K562 (cell line): ENCODE measurements at regions not wholly inside any gene's neighbourhood (a gene's known extent, or its start where the extent isn't known, plus 50 kb on each side); places are given as distances from the start of the nearest gene placed in this dataset.

ENCODE experiments used
- ATAC-seq: fragments of 200-7000 bp; cut with Tn5 transposase; 3 replicates; pipeline ENCODE4 v1.9.1; 2020; ENCODE audit warnings: moderate library complexity
- BruUV-seq: library from RNA; stranded (reverse); fragments of 400-500 nt; replicated peaks from 2 replicates; lab custom pipeline; 2021; lab: Mats Ljungman, UMichigan
- CTCF ChIA-PET: fragments of 300-600 bp; formaldehyde crosslinking; extraction: SDS; loops from one replicate; lab custom pipeline; 2021; ENCODE audit warnings: low intra/inter-chr PET ratio; lab: Yijun Ruan, JAX
- POLR2A ChIA-PET: fragments of 300-600, 350-650 bp; sonication (Branson Sonifier 250); formaldehyde crosslinking; extraction: SDS; loops from one replicate; lab custom pipeline; 2021; ENCODE audit warnings: antibody characterized with exemption, inconsistent platforms; lab: Yijun Ruan, JAX
- DNase-seq, 4 experiments: peaks; one replicate each; pipeline versions ENCODE4 v3.0.0 to v3.0.0-alpha.2; 2011 to 2018; ENCODE audit warnings: low spot score in 3 of 4, mixed read lengths in 3 of 4; ENCODE audit errors: extremely low read depth in 1 of 4
- FAIRE-seq: peaks from 2 replicates; lab custom pipeline; 2011; peaks lifted over from hg19 to GRCh38; lab: Jason Lieb, UNC
- H2AFZ ChIP-seq: 2 replicates; pipeline ENCODE4 v1.6.0; 2011; ENCODE audit warnings: low read depth, low read length, control low read depth, inconsistent platforms
- H3K27ac ChIP-seq: fragments of 200-600 bp; 3 replicates; pipeline ENCODE4 v1.8.0; 2011; ENCODE audit warnings: low read depth, mild to moderate bottlenecking, control low read depth, inconsistent platforms, low read length, moderate library complexity, mixed read lengths; ENCODE audit errors: extremely low read depth
- H3K27me3 ChIP-seq, 2 experiments: fragments of 300-600 bp in 1 of 2; 2 replicates in 1 of 2; 3 replicates in 1 of 2; pipeline versions ENCODE4 v1.6.0 to v1.8.0; 2011; ENCODE audit warnings: inconsistent platforms in 2 of 2, low read length in 2 of 2, mild to moderate bottlenecking in 1 of 2, mixed read lengths in 1 of 2, moderate library complexity in 1 of 2; ENCODE audit not compliant: control insufficient read depth in 2 of 2, insufficient read depth in 2 of 2
- H3K36me3 ChIP-seq: fragments of 300-600 bp; 3 replicates; pipeline ENCODE4 v1.8.0; 2011; ENCODE audit warnings: mild to moderate bottlenecking, low read length, inconsistent platforms; ENCODE audit not compliant: control insufficient read depth, insufficient read depth
- H3K4me1 ChIP-seq, 2 experiments: fragments of 200-600 bp in 1 of 2; replicated peaks in 1 of 2; 2 replicates in 1 of 2; 3 replicates in 1 of 2; pipeline versions ENCODE4 v1.5.1 to v1.8.0; 2011; ENCODE audit warnings: inconsistent platforms in 2 of 2, low read length in 2 of 2, mild to moderate bottlenecking in 1 of 2, mixed read lengths in 1 of 2, moderate library complexity in 1 of 2; ENCODE audit not compliant: control insufficient read depth in 2 of 2, insufficient read depth in 2 of 2
- H3K4me2 ChIP-seq: 2 replicates; pipeline ENCODE4 v1.6.1; 2011; ENCODE audit warnings: low read length, control low read depth, inconsistent platforms, mixed read lengths; ENCODE audit not compliant: insufficient read depth
- H3K4me3 ChIP-seq: fragments of 200-600 bp; sonication (generic), shearing (Covaris generic); 2 replicates; pipeline ENCODE4 v1.5.1; 2016; ENCODE audit warnings: control low read depth, inconsistent platforms
- H3K79me2 ChIP-seq: fragments of 200-600 bp; 3 replicates; pipeline ENCODE4 v1.8.0; 2011; ENCODE audit warnings: low read length, inconsistent platforms; ENCODE audit not compliant: control insufficient read depth, insufficient read depth
- H3K9ac ChIP-seq, 2 experiments: 2 replicates each; pipeline versions ENCODE4 v1.6.0 to v1.6.1; 2011; ENCODE audit warnings: low read depth in 2 of 2, low read length in 2 of 2, control low read depth in 1 of 2, inconsistent platforms in 1 of 2, mild to moderate bottlenecking in 1 of 2, mixed read lengths in 1 of 2; ENCODE audit not compliant: insufficient read depth in 1 of 2
- H3K9me1 ChIP-seq: one replicate; pipeline ENCODE4 v1.6.0; 2011; ENCODE audit warnings: inconsistent platforms, mild to moderate bottlenecking, low read length, moderate library complexity; ENCODE audit not compliant: control insufficient read depth, insufficient read depth
- H3K9me3 ChIP-seq: replicated peaks from 2 replicates; pipeline ENCODE4 v1.5.1; 2011; ENCODE audit warnings: low read depth, low read length, inconsistent platforms; ENCODE audit not compliant: control insufficient read depth, insufficient read depth
- H4K20me1 ChIP-seq: replicated peaks from 2 replicates; pipeline ENCODE4 v1.6.1; 2011; ENCODE audit warnings: low read length, inconsistent platforms, mixed read lengths; ENCODE audit not compliant: control insufficient read depth, insufficient read depth
- EWSR1 ChIP-seq: fragments of 450-650 bp; IDR thresholded peaks from 2 replicates; pipeline ENCODE4 v1.6.1; 2018; ENCODE audit warnings: borderline replicate concordance, mild to moderate bottlenecking, low read depth, moderate library complexity; ENCODE audit not compliant: partially characterized antibody
- HDAC2 ChIP-seq: fragments of 450-650 bp; IDR thresholded peaks from 2 replicates; pipeline ENCODE4 v1.6.1; 2016; ENCODE audit warnings: mild to moderate bottlenecking
- HDGF ChIP-seq: fragments of 450-650 bp; IDR thresholded peaks from 2 replicates; pipeline ENCODE4 v1.6.1; 2016
- JUND ChIP-seq, 2 experiments: IDR thresholded peaks; 2 replicates in 1 of 2; 3 replicates in 1 of 2; pipeline ENCODE4 v1.6.1; 2011; ENCODE audit warnings: borderline replicate concordance in 2 of 2, low read depth in 2 of 2, low read length in 2 of 2, improper control_type of control experiment in 1 of 2, missing biosample characterization in 1 of 2, missing genetic modification characterization in 1 of 2, missing genetic modification reagents in 1 of 2
- NFXL1 ChIP-seq: fragments of 450-650 bp; formaldehyde crosslinking; IDR thresholded peaks from 2 replicates; pipeline ENCODE4 v1.4.0; 2021; ENCODE audit warnings: mild to moderate bottlenecking
- SAFB ChIP-seq: fragments of 200-400 bp; formaldehyde crosslinking; IDR thresholded peaks from 2 replicates; pipeline ENCODE4 v1.6.1; 2017; ENCODE audit warnings: low read depth, low read length, borderline replicate concordance
- SP1 ChIP-seq: sonication (generic); formaldehyde crosslinking; IDR thresholded peaks from 2 replicates; pipeline ENCODE4 v1.8.1; 2022; ENCODE audit warnings: mild to moderate bottlenecking, missing genetic modification reagents
- TGIF2 ChIP-seq: sonication (generic); formaldehyde crosslinking; IDR thresholded peaks from 2 replicates; pipeline ENCODE4 v1.8.1; 2022; ENCODE audit warnings: mild to moderate bottlenecking, missing genetic modification reagents, moderate library complexity
- in situ Hi-C: fragments of 300-500 bp; cut with MboI; formaldehyde crosslinking; loops from 4 replicates; pipeline ENCODE4 v1.15.0; 2018; ENCODE audit warnings: inconsistent platforms, mixed read lengths
- intact Hi-C: fragments of 100-400 bp; cut with micrococcal nuclease; formaldehyde crosslinking; loops from 2 replicates; pipeline ENCODE4 v1.14.2; 2022
- TF ChIP-seq, protein P1 (sequence below): sonication (generic); formaldehyde crosslinking; IDR thresholded peaks from 2 replicates; pipeline ENCODE4 v1.8.0; 2022; ENCODE audit warnings: mild to moderate bottlenecking, low read depth, missing genetic modification reagents

DNA sequence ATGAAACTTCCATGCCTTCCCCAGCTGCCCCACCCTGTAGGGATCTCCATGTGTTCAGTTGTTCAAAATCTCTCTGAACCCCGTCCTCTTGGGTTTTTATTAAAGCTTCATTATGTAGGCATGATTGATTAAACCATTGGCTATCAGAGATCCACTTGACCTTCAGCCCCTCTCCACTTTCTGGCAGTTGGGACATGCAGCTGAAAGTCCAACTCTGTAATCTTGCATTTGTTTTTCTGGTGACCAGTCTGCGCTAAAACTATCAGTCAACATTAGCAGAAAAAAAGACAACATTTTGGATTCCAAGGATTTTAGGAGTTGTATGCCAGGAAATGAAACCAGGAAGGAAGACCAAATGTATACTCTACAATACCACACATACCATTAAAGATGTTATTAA lies 1115.1 kb downstream of the XPNPEP1 start (continued):
- TF ChIP-seq, protein P1, sequence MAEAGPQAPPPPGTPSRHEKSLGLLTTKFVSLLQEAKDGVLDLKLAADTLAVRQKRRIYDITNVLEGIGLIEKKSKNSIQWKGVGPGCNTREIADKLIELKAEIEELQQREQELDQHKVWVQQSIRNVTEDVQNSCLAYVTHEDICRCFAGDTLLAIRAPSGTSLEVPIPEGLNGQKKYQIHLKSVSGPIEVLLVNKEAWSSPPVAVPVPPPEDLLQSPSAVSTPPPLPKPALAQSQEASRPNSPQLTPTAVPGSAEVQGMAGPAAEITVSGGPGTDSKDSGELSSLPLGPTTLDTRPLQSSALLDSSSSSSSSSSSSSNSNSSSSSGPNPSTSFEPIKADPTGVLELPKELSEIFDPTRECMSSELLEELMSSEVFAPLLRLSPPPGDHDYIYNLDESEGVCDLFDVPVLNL, result no peak

DNA sequence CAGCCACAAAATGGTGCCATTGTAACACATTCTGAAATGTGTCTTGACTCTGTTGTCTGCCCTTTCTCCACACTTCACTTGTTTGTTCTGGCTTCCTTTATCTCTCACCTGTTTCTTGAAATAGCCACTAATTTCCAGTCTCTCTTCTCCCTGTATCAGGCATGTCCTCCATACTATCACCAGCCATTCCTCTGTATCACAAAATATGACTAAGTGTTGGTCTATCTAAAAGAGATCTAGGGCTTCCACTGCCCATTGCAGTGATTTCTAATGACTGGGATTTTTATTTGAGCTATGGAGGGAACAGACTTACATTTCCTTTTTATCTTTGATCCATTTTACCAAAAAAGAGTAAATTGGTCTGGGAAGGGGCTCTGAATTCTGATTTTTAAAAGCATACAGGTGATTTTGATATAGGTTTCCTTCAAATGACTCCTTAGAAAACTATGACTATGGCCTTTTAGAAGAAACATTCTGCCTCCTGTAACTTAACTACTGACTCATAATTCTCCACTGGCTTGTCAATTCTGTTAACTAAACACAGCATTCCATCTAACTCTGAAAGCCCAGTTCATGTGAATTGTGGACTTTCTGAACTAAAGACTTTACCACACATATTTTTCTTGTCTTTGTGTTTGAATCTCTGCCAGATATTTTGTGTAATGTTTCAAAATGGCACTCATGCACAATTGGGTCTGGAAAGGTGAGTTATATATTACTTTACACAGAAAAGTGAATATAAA lies 1121.4 kb downstream of the XPNPEP1 start:
- in situ Hi-C loops, result no loop called here
- no peaks in the 10 kb centered on the region for H3K9me3 ChIP-seq
- H4K20me1 ChIP-seq, result no peaks in the 10 kb centered on the region
- ATAC-seq, result no peak
- no peaks in the 10 kb centered on the region for H3K9me1 ChIP-seq
- intact Hi-C loops, result no loop called here
- H3K4me2 ChIP-seq, result no peak overlapping the region
- H3K4me1 ChIP-seq, result no peaks in the 10 kb centered on the region
- ChIA-PET POLR2A (no interaction called here), CTCF (no interaction called here)
- DNase-seq, result no peak
- no peak overlapping the region for H3K27ac ChIP-seq
- no peaks in the 10 kb centered on the region for H3K27me3 ChIP-seq
- TF ChIP-seq EWSR1 (no peak), NFXL1 (CRISPR knock-in tag) (no peak), JUND (IDR thresholded peaks at IDR 0.05; ENCODE audit: borderline replicate concordance, low read depth, low read length) (no peak), JUND (tag; IDR thresholded peaks at IDR 0.05; ENCODE audit: borderline replicate concordance, low read depth, low read length) (no peak), SAFB (no peak), TGIF2 (CRISPR knock-in tag) (no peak), SP1 (no peak), HDAC2 (no peak), HDGF (no peak)
- H2AFZ ChIP-seq, result no peak overlapping the region
- FAIRE-seq, result no peak
- H3K4me3 ChIP-seq, result no peak overlapping the region
- H3K9ac ChIP-seq, result no peak overlapping the region
- no TSS peak for BruUV-seq
- no peaks in the 10 kb centered on the region for H3K36me3 ChIP-seq
- H3K79me2 ChIP-seq, result no peaks in the 10 kb centered on the region
